ENCODE measurements at regions not wholly inside any gene's neighbourhood (a gene's known extent, or its start where the extent isn't known, plus 50 kb on each side); places are given as distances from the start of the nearest gene placed in this dataset.

- DNase-seq (ENCODE audit: low spot score) = no peak
Measured at GRCh38 chr14:98015921-98016320, 1218.7 kb downstream of the VRK1 start.

- no peak for DNase-seq (ENCODE audit: low spot score)
Measured at GRCh38 chr14:98018628-98019027, 1221.4 kb downstream of the VRK1 start.

GRCh38 chr14:98022541-98023520 lies 1225.6 kb downstream of the VRK1 start:
- no peak for DNase-seq (ENCODE audit: low spot score)

GRCh38 chr14:98028162-98028561 lies 1231.0 kb downstream of the VRK1 start:
- DNase-seq (ENCODE audit: low spot score) = no peak

DNA sequence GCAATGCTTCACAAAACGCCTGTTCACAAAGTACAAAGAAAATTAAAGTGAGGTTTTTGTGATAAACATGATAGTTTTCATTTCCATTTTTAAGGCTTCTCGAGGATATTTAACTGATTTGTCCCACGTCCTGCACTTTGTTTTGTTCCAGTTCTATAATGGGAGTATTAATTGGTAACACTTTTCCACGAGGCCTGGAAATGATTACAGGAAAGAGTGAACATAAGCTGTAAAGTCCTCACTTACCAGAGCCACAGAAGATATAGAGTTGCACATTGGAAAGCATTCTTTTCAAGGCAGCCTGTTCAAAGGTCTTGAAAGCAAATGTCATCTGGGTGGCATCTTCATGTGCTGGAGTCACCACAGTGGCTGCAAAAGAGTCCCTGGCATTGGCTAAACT lies 1236.6 kb downstream of the BCL11B start:
- no peak for DNase-seq (ENCODE audit: low spot score)

DNA sequence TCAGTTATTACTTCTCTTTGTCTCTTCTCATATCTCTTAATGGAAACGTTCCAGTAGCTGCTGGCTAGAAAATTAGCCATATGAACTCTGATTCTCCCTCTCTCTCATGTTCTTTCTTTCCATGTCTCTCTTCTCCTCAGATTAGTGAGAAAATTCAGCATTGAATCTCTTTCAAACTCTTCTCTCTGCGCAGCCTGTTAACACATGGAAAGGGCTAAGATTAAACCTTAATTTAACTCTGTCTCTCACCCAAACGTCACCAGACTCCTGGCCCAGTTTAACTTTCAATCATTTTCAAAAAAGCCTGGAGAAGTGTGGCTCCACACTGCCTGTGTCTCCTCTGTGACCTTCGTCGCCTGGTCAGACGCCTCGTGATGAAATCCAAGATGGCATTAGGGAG lies 1234.2 kb downstream of the BCL11B start:
- DNase-seq (ENCODE audit: low spot score) = no peak

DNA sequence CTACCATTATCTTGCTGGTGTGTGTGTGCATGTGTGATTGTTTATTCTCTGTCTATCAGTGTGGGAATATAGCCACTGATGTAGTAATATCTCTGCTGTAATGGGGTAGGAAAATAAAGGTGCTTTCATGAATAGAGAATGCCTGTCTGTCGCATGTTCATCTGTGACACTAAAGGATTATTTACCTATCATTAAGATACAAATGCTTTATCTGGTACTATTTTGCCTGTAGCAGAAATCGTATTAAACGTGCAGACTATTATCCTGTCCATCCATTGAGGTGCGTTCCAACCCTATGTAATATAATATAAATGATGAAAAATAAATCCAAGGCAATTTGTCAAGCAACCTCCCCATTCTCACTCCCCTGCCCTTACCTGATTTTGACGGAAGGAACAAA lies 1215.1 kb downstream of the BCL11B start:
- no peak for DNase-seq (ENCODE audit: low spot score)

DNA sequence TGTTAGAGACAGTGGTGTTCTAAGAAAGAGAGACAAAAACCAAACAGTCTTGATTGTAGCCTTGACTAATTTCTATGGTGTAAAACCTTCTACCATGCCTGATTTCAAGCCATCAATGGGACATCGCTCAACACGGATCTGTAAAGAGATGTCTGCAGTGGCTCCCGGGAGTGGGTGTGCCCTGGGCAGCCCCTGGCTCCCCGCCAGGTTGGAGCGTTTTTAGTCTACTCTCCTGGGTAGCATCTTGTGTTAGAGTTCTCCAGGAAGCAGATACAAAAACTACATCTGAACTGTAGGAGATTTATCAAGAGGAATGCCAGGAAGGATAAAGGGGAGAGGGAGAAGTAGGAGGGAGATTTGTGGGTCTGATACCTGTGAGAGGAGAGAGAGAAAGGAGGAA lies 1212.9 kb downstream of the BCL11B start:
- no peak for DNase-seq (ENCODE audit: low spot score)

DNA sequence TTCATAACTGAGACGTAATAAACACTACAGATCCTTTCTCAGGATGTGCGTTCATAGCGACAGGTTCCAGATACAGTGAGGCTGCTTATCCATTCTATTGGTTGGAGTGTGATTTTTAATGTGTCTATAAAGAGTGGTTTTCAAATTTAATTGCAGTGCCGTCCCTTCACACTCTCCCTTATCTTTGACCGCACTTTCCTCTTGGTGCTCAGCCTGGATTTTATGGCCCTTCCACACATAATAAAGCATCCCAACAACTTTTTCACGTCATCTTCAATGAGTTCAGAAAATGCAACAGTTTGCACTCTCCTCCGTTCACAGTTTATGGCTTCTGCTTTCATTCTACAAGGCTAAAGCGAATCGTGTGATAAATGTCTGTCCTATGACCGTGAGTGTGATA lies 1209.9 kb downstream of the BCL11B start:
- no peak for DNase-seq (ENCODE audit: low spot score)

DNA sequence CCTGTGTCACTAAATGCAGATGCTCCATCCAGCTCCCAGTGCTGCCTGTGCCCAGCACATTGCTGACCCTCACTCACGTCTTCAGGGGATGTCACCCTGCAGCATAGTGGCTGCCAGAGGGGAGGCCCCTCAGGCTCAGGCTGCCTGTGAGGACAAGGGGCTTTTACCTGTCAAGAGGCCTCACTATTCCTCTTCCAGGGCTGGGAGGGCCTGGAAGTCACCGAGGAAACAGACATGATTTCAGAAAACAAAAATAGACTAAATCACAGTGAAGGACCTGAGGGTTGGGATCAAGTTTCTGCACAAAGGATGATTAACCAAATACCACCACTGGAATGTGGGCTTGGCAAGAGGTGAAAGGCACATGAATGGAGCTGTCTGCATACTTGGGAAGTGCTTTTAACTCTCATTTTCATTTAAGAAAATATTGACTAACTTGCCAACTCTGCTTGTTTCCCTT lies 1202.3 kb downstream of the BCL11B start:
- no peak for DNase-seq (ENCODE audit: low spot score)

DNA sequence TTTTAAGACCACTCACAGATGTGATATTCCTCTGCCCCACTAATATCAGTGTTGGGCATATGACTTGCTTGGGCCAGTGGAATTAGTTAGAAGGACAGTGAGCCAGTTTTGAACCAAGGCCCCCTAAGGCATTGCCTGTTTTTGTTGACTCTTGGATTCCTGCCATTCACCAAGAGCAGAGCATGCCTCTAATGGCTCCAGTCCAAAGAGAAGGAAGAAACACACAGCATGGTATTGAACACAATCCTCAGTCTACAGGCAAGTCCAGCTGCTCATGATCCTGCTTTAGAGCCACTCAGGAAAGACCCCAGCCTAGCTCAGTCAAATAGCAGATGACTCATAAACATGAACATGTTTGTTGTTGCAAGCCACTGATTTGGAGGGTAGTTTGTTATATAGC lies 1201.5 kb downstream of the BCL11B start:
- DNase-seq (ENCODE audit: low spot score) = no peak

- no peak for DNase-seq (ENCODE audit: low spot score)
Measured at GRCh38 chr14:98074111-98074510, 1197.9 kb downstream of the BCL11B start.

DNA sequence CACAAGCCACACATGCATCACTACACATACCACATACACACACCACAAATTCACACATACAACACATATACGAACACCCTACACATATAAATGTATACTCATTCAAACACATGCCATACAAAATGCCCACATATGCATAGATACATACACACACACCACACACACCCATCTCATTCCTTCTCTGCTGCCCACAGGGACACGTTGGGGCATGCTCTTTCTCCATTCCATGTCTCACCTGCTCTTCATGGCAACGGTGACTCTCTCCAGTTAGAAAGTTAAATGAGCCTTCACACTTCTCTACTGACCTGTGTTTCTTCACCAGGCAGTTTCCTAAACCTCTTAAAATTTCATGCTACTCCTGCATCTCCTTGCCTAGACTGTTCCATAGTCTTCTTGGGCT lies 1194.8 kb downstream of the BCL11B start:
- DNase-seq (ENCODE audit: low spot score) = no peak

- DNase-seq (ENCODE audit: low spot score) = no peak
Measured at GRCh38 chr14:98082833-98083232, 1189.2 kb downstream of the BCL11B start.

- no peak for DNase-seq (ENCODE audit: low spot score)
Measured at GRCh38 chr14:98085751-98086150, 1186.2 kb downstream of the BCL11B start.

GRCh38 chr14:98093111-98093510 lies 1178.9 kb downstream of the BCL11B start:
- DNase-seq (ENCODE audit: low spot score) = no peak

DNA sequence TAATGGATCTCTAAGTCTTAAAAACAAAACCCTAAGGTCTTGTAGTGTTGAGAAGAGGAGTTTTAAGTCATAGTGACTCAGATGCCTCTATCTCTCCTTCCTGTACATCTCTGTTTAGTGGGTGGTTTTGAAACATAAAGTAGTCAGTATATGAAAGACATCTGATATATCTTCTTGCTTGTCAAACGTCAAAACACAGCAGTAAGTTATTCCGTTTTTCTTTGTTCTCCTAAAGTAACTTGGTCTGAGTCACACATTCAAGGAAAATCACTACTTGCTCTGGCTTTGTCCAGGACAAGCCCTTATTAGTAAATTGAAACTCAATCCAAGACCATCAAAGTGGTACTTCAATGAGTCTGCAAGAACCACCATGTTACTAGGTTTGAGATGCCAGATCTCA lies 1172.5 kb downstream of the BCL11B start:
- DNase-seq (ENCODE audit: low spot score) = no peak

- no peak for DNase-seq (ENCODE audit: low spot score)
Measured at GRCh38 chr14:98101323-98101722, 1170.7 kb downstream of the BCL11B start.

DNA sequence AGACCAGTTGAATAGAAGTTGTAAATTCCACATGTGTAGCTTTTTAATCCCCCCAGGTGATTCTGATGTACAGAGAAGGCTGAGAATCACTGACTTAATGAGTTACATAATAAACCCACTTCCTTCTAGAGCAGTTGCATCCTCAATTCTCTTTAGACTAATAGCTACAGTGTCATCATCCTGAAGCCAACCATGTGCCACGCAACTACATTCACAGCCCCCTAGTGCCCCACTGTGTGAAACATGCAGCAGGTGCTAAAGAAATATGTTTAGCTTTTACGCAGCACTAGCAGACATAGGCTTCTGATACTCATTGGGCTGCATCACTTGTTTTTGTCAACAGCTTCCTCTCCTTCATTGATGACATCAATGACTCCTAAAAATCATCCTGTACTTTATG lies 1168.3 kb downstream of the BCL11B start:
- no peak for DNase-seq (ENCODE audit: low spot score)

DNA sequence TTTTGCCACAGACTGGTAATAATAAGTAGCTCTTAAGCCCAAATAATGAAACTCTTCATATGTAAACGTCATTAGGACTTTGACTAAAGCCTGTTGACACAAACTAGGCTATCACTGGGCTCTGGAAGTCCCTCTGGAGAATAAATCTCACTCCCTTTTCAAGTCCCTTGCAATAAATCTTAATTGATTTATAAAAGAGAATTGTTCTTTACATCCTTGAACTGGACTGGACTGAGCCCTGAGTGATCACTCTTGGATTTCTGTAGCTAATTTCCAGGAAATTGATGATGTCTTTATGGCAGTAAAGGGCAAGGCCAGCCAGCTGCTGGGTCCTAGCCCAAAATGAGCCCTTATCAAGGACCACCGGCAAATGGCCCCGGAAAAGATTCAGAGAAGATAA lies 1162.7 kb downstream of the BCL11B start:
- no peak for DNase-seq (ENCODE audit: low spot score)

GRCh38 chr14:98112194-98112780 lies 1159.7 kb downstream of the BCL11B start:
- DNase-seq (ENCODE audit: low spot score) = no peak

DNA sequence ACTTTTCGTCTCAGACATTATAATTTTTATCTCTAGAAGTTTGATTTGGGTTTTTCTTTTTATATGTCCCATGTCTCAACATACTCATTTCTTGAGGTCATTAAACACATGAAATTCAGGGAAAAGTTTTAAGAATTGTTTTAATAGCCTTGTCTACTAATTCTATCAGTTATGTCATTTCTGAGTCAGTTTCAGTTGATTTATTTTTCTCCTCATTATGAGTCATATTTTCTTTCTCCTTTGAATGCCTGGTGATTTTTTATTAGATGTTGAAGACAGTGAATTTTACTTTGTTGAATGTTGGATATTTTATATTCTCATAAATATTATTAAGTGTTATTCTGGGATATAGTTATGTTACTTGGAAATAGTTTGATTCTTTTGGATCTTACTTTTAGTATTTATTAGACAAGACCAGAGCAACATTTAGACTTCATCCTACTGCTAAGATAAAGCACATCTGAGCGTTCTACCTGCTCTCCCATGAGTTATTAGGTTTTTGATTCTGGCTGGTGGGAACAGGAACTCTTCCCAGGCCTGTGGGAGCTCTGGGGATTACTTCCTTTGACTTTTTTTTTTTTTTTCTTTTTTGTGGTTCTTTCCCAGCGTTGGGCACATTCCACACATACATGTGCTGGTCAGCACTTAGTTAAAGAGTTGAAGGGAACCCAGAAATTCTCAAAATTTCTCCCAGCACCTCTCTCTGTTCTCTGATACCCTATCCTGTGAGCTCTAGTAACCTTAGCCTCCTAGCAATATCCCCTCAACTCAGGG lies 1157.7 kb downstream of the BCL11B start:
- no peak for DNase-seq (ENCODE audit: low spot score)

DNA sequence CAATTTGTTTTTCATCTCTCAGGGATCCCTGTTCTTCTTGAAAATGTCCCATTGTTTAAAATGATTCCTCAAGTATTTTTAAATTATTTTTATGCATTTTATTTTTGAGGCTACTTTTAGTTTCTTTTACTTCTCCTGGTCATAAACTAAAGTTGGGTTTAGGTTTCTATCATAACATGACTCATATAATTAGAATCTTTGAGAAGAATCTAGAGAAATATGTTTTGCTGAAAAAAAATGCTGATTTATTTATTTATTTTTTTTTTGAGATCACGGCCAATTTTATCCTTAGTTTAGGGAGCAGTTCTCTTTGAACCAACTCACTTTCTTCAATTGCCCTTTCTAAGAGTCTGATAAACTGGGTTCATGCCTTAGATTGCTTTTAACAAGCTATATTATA lies 1157.1 kb downstream of the BCL11B start:
- no peak for DNase-seq (ENCODE audit: low spot score)

Data from left forelimb (tissue), 1 donor.